PC-3 (cell line): ENCODE measurements at regions not wholly inside any gene's neighbourhood (a gene's known extent, or its start where the extent isn't known, plus 50 kb on each side); places are given as distances from the start of the nearest gene placed in this dataset.

Experiments
- EZH2 ChIP-seq: fragments of 300-600 bp; sonication (generic); IDR thresholded peaks from one replicate; pipeline ENCODE4 v1.6.1; 2017; ENCODE audit warnings: antibody characterized with exemption, mild to moderate bottlenecking, low read length; ENCODE audit not compliant: unreplicated experiment
- EZH2phosphoT487 ChIP-seq: fragments of 300-600 bp; sonication (generic); IDR thresholded peaks from 2 replicates; pipeline ENCODE4 v1.6.1; 2018; ENCODE audit warnings: mild to moderate bottlenecking, antibody characterized with exemption, low read length, borderline replicate concordance
- TF ChIP-seq, protein P1 (sequence below): fragments of 300-600 bp; sonication (generic); conservative IDR thresholded peaks from 2 replicates; pipeline ENCODE4 v1.5.1; 2017; ENCODE audit warnings: antibody characterized with exemption, low read depth, mild to moderate bottlenecking, low read length

- TF ChIP-seq EZH2 (no peak), EZH2phosphoT487 (no peak)
- TF ChIP-seq, protein P1, sequence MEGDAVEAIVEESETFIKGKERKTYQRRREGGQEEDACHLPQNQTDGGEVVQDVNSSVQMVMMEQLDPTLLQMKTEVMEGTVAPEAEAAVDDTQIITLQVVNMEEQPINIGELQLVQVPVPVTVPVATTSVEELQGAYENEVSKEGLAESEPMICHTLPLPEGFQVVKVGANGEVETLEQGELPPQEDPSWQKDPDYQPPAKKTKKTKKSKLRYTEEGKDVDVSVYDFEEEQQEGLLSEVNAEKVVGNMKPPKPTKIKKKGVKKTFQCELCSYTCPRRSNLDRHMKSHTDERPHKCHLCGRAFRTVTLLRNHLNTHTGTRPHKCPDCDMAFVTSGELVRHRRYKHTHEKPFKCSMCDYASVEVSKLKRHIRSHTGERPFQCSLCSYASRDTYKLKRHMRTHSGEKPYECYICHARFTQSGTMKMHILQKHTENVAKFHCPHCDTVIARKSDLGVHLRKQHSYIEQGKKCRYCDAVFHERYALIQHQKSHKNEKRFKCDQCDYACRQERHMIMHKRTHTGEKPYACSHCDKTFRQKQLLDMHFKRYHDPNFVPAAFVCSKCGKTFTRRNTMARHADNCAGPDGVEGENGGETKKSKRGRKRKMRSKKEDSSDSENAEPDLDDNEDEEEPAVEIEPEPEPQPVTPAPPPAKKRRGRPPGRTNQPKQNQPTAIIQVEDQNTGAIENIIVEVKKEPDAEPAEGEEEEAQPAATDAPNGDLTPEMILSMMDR: no peak
Measured at GRCh38 chr12:17326649-17327048, 720.7 kb upstream of the LMO3 start.
